ENCODE measurements at regions not wholly inside any gene's neighbourhood (a gene's known extent, or its start where the extent isn't known, plus 50 kb on each side); places are given as distances from the start of the nearest gene placed in this dataset.

- H3K36me3 Mint-ChIP-seq (ENCODE audit: unreplicated experiment), result no peaks in the 10 kb centered on the region
- peak overlapping the region; percentile 31 for H3K27ac Mint-ChIP-seq (ENCODE audit: unreplicated experiment)
- DNase-seq, result no peak
- no peaks in the 10 kb centered on the region for H3K27me3 Mint-ChIP-seq (ENCODE audit: unreplicated experiment)
- TF ChIP-seq CTCF (IDR thresholded peaks at IDR 0.05; ENCODE audit: partially characterized antibody, unreplicated experiment), result no peak
- peak overlapping the region; percentile 10 for H3K4me3 Mint-ChIP-seq (ENCODE audit: unreplicated experiment)
- H3K9me3 Mint-ChIP-seq (ENCODE audit: unreplicated experiment), result peaks cover 2% of the 10 kb centered on the region
- peaks cover 9% of the 10 kb centered on the region for H3K4me1 Mint-ChIP-seq (ENCODE audit: low read depth, unreplicated experiment)
Observed at GRCh38 chr9:90343991-90344390, 298.6 kb downstream of the DIRAS2 start.

- H3K27ac Mint-ChIP-seq (ENCODE audit: unreplicated experiment), result no peak overlapping the region
- DNase-seq, result no peak
- no peak for TF ChIP-seq CTCF (IDR thresholded peaks at IDR 0.05; ENCODE audit: partially characterized antibody, unreplicated experiment)
- H3K36me3 Mint-ChIP-seq (ENCODE audit: unreplicated experiment), result no peaks in the 10 kb centered on the region
- H3K9me3 Mint-ChIP-seq (ENCODE audit: unreplicated experiment), result no peaks in the 10 kb centered on the region
- no peaks in the 10 kb centered on the region for H3K27me3 Mint-ChIP-seq (ENCODE audit: unreplicated experiment)
- no peak overlapping the region for H3K4me3 Mint-ChIP-seq (ENCODE audit: unreplicated experiment)
- peaks cover 2% of the 10 kb centered on the region for H3K4me1 Mint-ChIP-seq (ENCODE audit: low read depth, unreplicated experiment)
Observed at GRCh38 chr9:90365666-90366065, 277.0 kb downstream of the DIRAS2 start.

- H3K4me1 Mint-ChIP-seq (ENCODE audit: low read depth, unreplicated experiment), result peaks cover 2% of the 10 kb centered on the region
- no peak for TF ChIP-seq CTCF (IDR thresholded peaks at IDR 0.05; ENCODE audit: partially characterized antibody, unreplicated experiment)
Observed at GRCh38 chr9:90368241-90368640, 274.4 kb downstream of the DIRAS2 start.

GRCh38 chr9:90368928-90369327 is 273.7 kb downstream of the DIRAS2 start:
- no peak overlapping the region for H3K27ac Mint-ChIP-seq (ENCODE audit: unreplicated experiment)
- H3K27me3 Mint-ChIP-seq (ENCODE audit: unreplicated experiment), result no peaks in the 10 kb centered on the region
- no peaks in the 10 kb centered on the region for H3K36me3 Mint-ChIP-seq (ENCODE audit: unreplicated experiment)

More at GRCh38 chr9:90368241-90368640, 274.4 kb downstream of the DIRAS2 start:
- H3K36me3 Mint-ChIP-seq (ENCODE audit: unreplicated experiment), result no peaks in the 10 kb centered on the region
- no peak overlapping the region for H3K27ac Mint-ChIP-seq (ENCODE audit: unreplicated experiment)
- no peaks in the 10 kb centered on the region for H3K9me3 Mint-ChIP-seq (ENCODE audit: unreplicated experiment)
- DNase-seq, result no peak
- H3K4me3 Mint-ChIP-seq (ENCODE audit: unreplicated experiment), result no peak overlapping the region
- no peaks in the 10 kb centered on the region for H3K27me3 Mint-ChIP-seq (ENCODE audit: unreplicated experiment)

GRCh38 chr9:90379771-90380170 is 262.9 kb downstream of the DIRAS2 start:
- TF ChIP-seq CTCF (IDR thresholded peaks at IDR 0.05; ENCODE audit: partially characterized antibody, unreplicated experiment), result no peak
- DNase-seq, result no peak
- Mint-ChIP-seq H3K9me3 (ENCODE audit: unreplicated experiment) (no peaks in the 10 kb centered on the region), H3K27me3 (ENCODE audit: unreplicated experiment) (no peaks in the 10 kb centered on the region), H3K4me1 (ENCODE audit: low read depth, unreplicated experiment) (no peaks in the 10 kb centered on the region), H3K4me3 (ENCODE audit: unreplicated experiment) (no peak overlapping the region), H3K27ac (ENCODE audit: unreplicated experiment) (no peak overlapping the region), H3K36me3 (ENCODE audit: unreplicated experiment) (no peaks in the 10 kb centered on the region)

More at GRCh38 chr9:90368928-90369327, 273.7 kb downstream of the DIRAS2 start:
- Mint-ChIP-seq H3K4me1 (ENCODE audit: low read depth, unreplicated experiment) (peaks cover 2% of the 10 kb centered on the region), H3K4me3 (ENCODE audit: unreplicated experiment) (no peak overlapping the region), H3K9me3 (ENCODE audit: unreplicated experiment) (no peaks in the 10 kb centered on the region)
- no peak for DNase-seq
- TF ChIP-seq CTCF (IDR thresholded peaks at IDR 0.05; ENCODE audit: partially characterized antibody, unreplicated experiment), result no peak

Data from glutamatergic neuron (in vitro differentiated cells).